Lower leg skin (tissue), 4 donors: ENCODE measurements at regions not wholly inside any gene's neighbourhood (a gene's known extent, or its start where the extent isn't known, plus 50 kb on each side); places are given as distances from the start of the nearest gene placed in this dataset.

Experiments used
- DNase-seq, 2 donors: peaks; one replicate each; pipeline ENCODE4 v3.0.0-alpha.2; 2019; ENCODE audit warnings: low spot score in 2 of 2
- H3K4me3 ChIP-seq: fragments of 200-600 bp; sonication (generic); 2 replicates; pipeline ENCODE4 v1.5.1; 2017; ENCODE audit warnings: mild to moderate bottlenecking, low read depth; ENCODE audit not compliant: poor library complexity, severe bottlenecking
- POLR2A ChIP-seq, 2 donors: fragments of 450-650 bp; IDR thresholded peaks; one replicate each; pipeline ENCODE4 v1.6.1; 2016 to 2017; ENCODE audit warnings: antibody characterized with exemption in 2 of 2, mild to moderate bottlenecking in 1 of 2, moderate library complexity in 1 of 2
- WGBS, 2 donors: methylation state at CpG; one replicate each; pipeline ENCODE4 v1.1.5; 2018; 5-methylcytosine and 5-hydroxymethylcytosine counted together
- intact Hi-C: fragments of 100-400 bp; cut with DNase I; formaldehyde crosslinking; loops from one replicate; pipeline ENCODE4 v1.15.0; 2023; ENCODE audit warnings: low total_unique reads
- TF ChIP-seq, protein P1 (sequence below), 3 donors: fragments of 450-650 bp; IDR thresholded peaks; one replicate each; pipeline ENCODE4 v1.5.1; 2016; ENCODE audit warnings: antibody characterized with exemption in 3 of 3, mild to moderate bottlenecking in 3 of 3, moderate library complexity in 2 of 3

DNA sequence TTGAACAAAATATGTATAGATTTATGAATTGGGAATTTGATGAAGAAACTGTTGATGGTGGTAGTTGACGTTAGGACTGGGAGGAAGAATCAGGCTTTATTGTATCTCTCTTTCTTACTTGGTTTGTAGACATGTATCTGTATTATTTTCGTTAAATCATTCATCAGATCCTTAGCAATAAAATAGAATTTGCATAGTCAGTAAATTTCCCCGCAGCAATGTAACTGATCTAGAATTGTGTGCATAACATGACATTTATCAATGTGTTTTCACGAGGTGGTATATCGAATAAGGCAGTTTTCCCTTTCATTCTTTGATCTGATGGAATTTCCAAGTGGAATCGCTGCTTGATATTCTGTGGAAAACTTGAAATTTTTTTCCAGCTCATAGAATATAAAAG is 308.8 kb downstream of the SPRY1 start:
- intact Hi-C loops: no loop called here
- 80 to 82% methylated on average over 6 of the region's 6 CpGs for WGBS, 2 donors
- TF ChIP-seq POLR2A (IDR thresholded peaks at IDR 0.05): no peak
- TF ChIP-seq, protein P1, sequence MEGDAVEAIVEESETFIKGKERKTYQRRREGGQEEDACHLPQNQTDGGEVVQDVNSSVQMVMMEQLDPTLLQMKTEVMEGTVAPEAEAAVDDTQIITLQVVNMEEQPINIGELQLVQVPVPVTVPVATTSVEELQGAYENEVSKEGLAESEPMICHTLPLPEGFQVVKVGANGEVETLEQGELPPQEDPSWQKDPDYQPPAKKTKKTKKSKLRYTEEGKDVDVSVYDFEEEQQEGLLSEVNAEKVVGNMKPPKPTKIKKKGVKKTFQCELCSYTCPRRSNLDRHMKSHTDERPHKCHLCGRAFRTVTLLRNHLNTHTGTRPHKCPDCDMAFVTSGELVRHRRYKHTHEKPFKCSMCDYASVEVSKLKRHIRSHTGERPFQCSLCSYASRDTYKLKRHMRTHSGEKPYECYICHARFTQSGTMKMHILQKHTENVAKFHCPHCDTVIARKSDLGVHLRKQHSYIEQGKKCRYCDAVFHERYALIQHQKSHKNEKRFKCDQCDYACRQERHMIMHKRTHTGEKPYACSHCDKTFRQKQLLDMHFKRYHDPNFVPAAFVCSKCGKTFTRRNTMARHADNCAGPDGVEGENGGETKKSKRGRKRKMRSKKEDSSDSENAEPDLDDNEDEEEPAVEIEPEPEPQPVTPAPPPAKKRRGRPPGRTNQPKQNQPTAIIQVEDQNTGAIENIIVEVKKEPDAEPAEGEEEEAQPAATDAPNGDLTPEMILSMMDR (IDR thresholded peaks at IDR 0.05): no peak
- DNase-seq: no peak
- no peak overlapping the region for H3K4me3 ChIP-seq

DNA sequence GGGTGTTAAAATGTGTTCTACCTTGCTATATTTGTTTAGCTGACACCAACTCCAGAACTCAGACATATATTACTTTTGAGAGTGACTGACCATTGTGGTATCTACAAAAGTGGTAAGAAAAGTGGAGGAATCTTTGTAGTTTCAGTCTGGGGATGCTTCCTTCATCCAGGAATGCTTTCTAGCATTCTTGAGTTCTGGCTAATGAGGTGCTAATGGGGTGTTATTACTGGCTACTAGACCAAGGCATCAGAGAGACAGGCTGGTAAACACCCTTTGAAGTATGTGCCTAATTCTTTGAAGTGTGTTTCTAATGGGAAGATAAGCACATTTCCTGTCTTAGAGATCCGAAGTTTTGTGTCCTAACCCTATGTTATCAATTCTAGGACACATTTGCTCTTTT is 310.4 kb downstream of the SPRY1 start:
- intact Hi-C loops: no loop called here

DNA sequence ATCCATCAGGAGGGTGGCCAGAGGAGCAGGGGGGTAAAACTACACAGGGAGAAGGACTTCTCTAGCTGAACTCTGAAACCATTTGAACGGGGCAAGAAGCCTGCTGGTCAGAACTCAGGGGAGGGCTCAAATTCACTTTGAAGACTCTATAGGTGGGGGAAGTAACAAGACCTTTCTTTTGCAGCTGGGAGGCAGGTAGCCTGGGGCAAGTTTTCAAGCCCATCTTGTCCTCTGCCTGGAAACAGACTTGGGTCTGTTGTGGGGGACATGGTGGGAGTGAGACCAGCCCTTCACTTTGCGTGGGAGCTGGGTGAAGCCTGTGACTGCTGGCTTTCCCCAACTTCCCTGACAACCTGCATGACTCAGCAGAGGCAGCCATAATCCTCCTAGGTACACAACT is 312.3 kb downstream of the SPRY1 start:
- TF ChIP-seq, protein P1 (IDR thresholded peaks at IDR 0.05): no peak
- no peak for TF ChIP-seq POLR2A (IDR thresholded peaks at IDR 0.05)
- 95 to 98% methylated on average over 2 of the region's 2 CpGs for WGBS, 2 donors
- H3K4me3 ChIP-seq: no peak overlapping the region
- DNase-seq: no peak
- intact Hi-C loops: no loop called here

More for the DNA sequence above, 310.4 kb downstream of the SPRY1 start:
- TF ChIP-seq POLR2A (IDR thresholded peaks at IDR 0.05): no peak
- TF ChIP-seq, protein P1 (IDR thresholded peaks at IDR 0.05): no peak
- 40 to 72% methylated on average over 1 of the region's 1 CpG for WGBS, 2 donors
- H3K4me3 ChIP-seq: no peak overlapping the region
- no peak for DNase-seq

DNA sequence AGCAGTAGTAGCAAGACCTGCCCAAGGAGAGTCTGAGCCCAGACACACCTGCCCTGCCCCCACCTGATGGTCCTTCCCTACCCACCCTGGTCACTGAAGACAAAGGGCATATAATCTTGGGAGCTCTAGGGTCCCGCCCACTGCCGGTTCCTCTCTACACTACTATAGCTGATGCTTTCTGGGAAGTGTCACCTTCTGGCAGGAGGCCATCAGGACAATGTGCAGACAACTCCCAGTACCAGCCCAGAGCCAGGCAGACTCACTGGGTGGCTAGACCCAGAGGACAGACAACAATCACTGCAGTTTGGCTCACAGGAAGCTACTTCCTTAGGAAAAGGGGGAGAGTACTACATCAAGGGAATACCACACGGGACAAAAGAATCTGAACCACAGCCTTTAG is 312.7 kb downstream of the SPRY1 start:
- WGBS, 2 donors: 87 to 93% methylated on average over 3 of the region's 3 CpGs
- H3K4me3 ChIP-seq: no peak overlapping the region
- intact Hi-C loops: no loop called here
- no peak for DNase-seq
- TF ChIP-seq, protein P1 (IDR thresholded peaks at IDR 0.05): no peak
- no peak for TF ChIP-seq POLR2A (IDR thresholded peaks at IDR 0.05)

DNA sequence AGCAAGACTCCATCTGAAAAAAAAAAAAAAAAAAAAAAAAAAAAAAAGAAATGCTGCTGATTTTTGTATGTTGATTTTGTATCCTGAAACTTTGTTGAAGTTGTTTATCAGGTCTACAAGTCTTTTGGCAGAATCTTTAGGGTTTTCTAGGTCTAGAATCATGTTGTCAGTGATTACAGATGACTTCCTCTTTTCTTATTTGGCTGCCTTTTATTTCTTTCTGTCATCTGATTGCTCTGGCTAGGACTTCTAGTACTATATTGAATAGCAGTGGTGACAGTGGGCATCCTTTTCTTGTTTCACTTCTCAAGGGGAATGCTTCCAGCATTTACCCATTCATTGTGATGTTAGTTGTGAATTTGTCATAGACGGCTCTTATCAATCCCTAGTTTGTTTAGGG is 334.4 kb downstream of the SPRY1 start:
- 40 to 96% methylated on average over 1 of the region's 1 CpG for WGBS, 2 donors
- TF ChIP-seq, protein P1 (IDR thresholded peaks at IDR 0.05): no peak
- TF ChIP-seq POLR2A (IDR thresholded peaks at IDR 0.05): no peak
- intact Hi-C loops: no loop called here
- DNase-seq: no peak
- H3K4me3 ChIP-seq: no peak overlapping the region

DNA sequence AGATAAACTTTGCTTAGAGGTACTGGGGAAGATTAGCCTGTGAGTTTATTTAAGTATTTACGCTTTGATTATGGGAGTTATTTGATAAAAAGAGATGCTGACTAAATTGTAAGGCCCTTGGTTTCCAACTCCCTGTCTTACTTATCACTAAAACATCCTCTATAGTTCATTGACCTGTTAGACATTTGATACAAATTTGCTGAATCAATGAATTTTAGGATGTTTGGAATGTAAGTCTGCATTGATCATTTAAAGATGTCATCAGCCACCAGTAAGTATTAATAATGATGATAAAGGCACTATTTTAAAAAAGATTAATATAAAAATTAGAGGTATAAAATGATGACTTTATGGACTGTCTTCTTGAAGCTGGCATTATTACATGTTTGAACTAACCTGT is 340.6 kb downstream of the SPRY1 start:
- H3K4me3 ChIP-seq: no peak overlapping the region
- TF ChIP-seq POLR2A (IDR thresholded peaks at IDR 0.05): no peak
- no peak for DNase-seq
- 95 to 98% methylated on average over 1 of the region's 1 CpG for WGBS, 2 donors
- intact Hi-C loops: no loop called here
